HFFc6 (cell line): ENCODE measurements at regions not wholly inside any gene's neighbourhood (a gene's known extent, or its start where the extent isn't known, plus 50 kb on each side); places are given as distances from the start of the nearest gene placed in this dataset.

Experiments used
- DNase-seq: peaks from one replicate; pipeline ENCODE4 v3.0.0-alpha.2; 2018
- H3K27ac Mint-ChIP-seq: 2 replicates; pipeline ENCODE4 v1.8.0; 2020; ENCODE audit warnings: mild to moderate bottlenecking, mixed read lengths
- H3K27me3 Mint-ChIP-seq: 2 replicates; pipeline ENCODE4 v1.8.0; 2021; ENCODE audit warnings: mild to moderate bottlenecking, moderate library complexity, mixed read lengths; ENCODE audit not compliant: insufficient read depth
- H3K36me3 Mint-ChIP-seq: 2 replicates; pipeline ENCODE4 v1.8.0; 2021; ENCODE audit warnings: low read depth, mixed read lengths
- H3K4me1 Mint-ChIP-seq: 2 replicates; pipeline ENCODE4 v1.8.0; 2020; ENCODE audit warnings: low read depth, mixed read lengths
- H3K4me3 Mint-ChIP-seq: 2 replicates; pipeline ENCODE4 v1.8.0; 2020; ENCODE audit warnings: mild to moderate bottlenecking, moderate library complexity, mixed read lengths
- H3K9me3 Mint-ChIP-seq: 2 replicates; pipeline ENCODE4 v1.8.0; 2020; ENCODE audit warnings: mild to moderate bottlenecking, mixed read lengths
- TF ChIP-seq, protein P1 (sequence below): fragments of 200-600 bp; sonication (generic); IDR thresholded peaks from 2 replicates; pipeline ENCODE4 v1.5.0; 2021; ENCODE audit warnings: antibody characterized with exemption, mild to moderate bottlenecking

DNA sequence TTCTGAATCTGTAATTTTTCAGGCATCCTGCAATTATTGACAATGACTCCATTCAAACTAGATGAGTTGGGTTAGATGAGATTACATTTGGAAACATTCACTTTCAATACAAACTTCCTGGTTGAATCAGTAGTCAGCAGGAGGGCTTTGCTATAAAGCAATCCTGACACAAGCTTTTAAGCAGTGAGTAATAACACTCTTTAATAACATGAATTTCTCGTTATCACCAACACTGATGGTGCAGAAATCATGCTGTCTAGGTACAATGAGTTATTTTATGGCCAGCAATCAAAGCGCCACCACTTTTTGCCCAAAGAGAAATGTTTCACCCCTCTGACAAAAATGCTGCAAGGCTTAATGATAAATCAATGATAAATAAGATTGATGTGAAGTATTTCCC, 474.8 kb upstream of the CNTN4 start:
- no peaks in the 10 kb centered on the region for H3K27me3 Mint-ChIP-seq
- H3K9me3 Mint-ChIP-seq: peaks cover 27% of the 10 kb centered on the region
- TF ChIP-seq, protein P1, sequence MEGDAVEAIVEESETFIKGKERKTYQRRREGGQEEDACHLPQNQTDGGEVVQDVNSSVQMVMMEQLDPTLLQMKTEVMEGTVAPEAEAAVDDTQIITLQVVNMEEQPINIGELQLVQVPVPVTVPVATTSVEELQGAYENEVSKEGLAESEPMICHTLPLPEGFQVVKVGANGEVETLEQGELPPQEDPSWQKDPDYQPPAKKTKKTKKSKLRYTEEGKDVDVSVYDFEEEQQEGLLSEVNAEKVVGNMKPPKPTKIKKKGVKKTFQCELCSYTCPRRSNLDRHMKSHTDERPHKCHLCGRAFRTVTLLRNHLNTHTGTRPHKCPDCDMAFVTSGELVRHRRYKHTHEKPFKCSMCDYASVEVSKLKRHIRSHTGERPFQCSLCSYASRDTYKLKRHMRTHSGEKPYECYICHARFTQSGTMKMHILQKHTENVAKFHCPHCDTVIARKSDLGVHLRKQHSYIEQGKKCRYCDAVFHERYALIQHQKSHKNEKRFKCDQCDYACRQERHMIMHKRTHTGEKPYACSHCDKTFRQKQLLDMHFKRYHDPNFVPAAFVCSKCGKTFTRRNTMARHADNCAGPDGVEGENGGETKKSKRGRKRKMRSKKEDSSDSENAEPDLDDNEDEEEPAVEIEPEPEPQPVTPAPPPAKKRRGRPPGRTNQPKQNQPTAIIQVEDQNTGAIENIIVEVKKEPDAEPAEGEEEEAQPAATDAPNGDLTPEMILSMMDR: no peak
- H3K4me1 Mint-ChIP-seq: no peaks in the 10 kb centered on the region
- H3K4me3 Mint-ChIP-seq: no peak overlapping the region
- H3K27ac Mint-ChIP-seq: no peak overlapping the region
- no peak for DNase-seq
- no peaks in the 10 kb centered on the region for H3K36me3 Mint-ChIP-seq

DNA sequence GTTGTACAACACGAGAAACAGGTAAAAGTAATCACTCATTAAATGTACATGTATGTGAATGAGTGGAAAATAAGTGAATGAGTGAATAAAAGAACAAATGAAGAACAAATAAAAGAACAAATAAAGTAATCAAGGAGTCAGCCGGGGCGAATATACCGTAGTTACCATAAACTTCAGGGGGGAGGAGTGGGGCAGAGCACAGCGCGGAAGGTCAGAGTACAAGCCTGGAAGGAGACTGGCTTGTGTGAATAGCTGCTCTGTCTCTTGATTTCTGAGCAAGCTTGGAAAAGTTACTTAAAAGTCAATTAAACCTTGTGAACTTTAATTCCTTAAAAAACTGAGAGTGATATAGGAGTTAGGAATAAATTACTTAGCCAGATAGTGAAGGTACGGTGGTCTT, 466.5 kb upstream of the CNTN4 start:
- H3K36me3 Mint-ChIP-seq: no peaks in the 10 kb centered on the region
- H3K4me1 Mint-ChIP-seq: no peaks in the 10 kb centered on the region
- TF ChIP-seq, protein P1: no peak
- DNase-seq: no peak
- no peak overlapping the region for H3K27ac Mint-ChIP-seq
- no peak overlapping the region for H3K4me3 Mint-ChIP-seq
- H3K27me3 Mint-ChIP-seq: no peaks in the 10 kb centered on the region
- H3K9me3 Mint-ChIP-seq: peaks cover 41% of the 10 kb centered on the region

DNA sequence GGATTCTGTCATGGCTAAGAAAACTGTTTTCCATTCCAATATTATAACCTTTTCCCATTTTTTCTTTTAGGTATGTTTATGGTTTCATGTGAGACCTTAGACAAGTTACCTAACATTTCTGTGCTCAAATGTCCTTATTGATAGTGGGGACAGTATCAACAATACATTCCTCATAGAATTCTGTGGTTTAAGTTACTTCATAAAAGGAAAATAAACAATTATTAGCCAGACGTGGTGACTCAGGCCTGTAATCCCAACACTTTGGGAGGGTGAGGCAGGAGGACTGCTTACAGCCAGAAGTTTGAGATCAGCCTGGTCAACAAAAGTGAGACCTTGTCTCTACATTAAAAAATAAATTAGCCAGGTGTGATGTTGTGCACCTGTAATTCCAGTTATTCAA, 436.8 kb upstream of the CNTN4 start:
- TF ChIP-seq, protein P1: no peak
- H3K9me3 Mint-ChIP-seq: peaks cover 39% of the 10 kb centered on the region
- H3K27ac Mint-ChIP-seq: no peak overlapping the region
- no peaks in the 10 kb centered on the region for H3K27me3 Mint-ChIP-seq
- H3K4me1 Mint-ChIP-seq: no peaks in the 10 kb centered on the region
- H3K36me3 Mint-ChIP-seq: no peaks in the 10 kb centered on the region
- no peak for DNase-seq
- no peak overlapping the region for H3K4me3 Mint-ChIP-seq

DNA sequence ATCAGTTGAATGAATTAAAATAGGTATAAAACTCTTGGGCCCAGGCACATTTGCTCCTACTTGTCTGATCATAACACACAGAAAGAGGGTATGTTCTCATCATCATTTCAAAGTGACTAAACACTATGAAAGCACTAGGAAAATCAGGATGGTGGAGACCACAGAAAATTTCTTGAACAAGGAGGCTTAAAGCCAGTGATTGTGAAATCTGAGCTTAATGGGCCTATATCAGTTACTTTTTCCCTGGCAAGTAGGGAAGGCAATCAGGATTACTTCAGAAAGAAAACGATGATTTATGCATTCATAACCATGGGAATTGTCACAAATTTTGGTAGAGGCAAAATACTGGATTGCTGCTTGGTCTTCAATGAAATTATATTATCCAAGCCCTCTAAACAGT, 434.4 kb upstream of the CNTN4 start:
- DNase-seq: no peak
- TF ChIP-seq, protein P1: no peak
- H3K4me3 Mint-ChIP-seq: no peak overlapping the region

DNA sequence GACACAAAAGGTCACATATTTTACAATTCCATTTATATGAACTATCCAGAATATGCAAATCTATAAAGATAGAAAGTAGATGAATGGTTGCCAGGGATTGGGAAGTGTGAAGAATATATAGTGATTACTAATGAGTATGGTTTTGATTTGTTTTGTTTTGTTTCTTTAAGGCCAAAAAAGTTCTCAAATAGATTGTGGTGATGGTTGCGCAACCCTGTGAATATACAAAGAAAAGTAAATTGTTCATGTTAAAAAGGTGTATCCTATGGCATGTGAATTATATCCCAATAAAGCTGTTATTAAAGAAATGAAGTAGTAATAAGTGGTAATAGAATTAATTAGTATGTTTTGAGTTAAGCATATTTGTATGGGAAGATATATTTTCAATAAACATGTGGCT, 431.8 kb upstream of the CNTN4 start:
- H3K4me1 Mint-ChIP-seq: no peaks in the 10 kb centered on the region
- no peaks in the 10 kb centered on the region for H3K27me3 Mint-ChIP-seq
- H3K9me3 Mint-ChIP-seq: peaks cover 35% of the 10 kb centered on the region
- H3K4me3 Mint-ChIP-seq: no peak overlapping the region
- H3K36me3 Mint-ChIP-seq: no peaks in the 10 kb centered on the region
- DNase-seq: no peak
- no peak overlapping the region for H3K27ac Mint-ChIP-seq
- TF ChIP-seq, protein P1: no peak

More for the DNA sequence above, 434.4 kb upstream of the CNTN4 start:
- H3K9me3 Mint-ChIP-seq: peaks cover 36% of the 10 kb centered on the region
- no peak overlapping the region for H3K27ac Mint-ChIP-seq
- H3K4me1 Mint-ChIP-seq: no peaks in the 10 kb centered on the region
- H3K27me3 Mint-ChIP-seq: no peaks in the 10 kb centered on the region
- H3K36me3 Mint-ChIP-seq: no peaks in the 10 kb centered on the region

DNA sequence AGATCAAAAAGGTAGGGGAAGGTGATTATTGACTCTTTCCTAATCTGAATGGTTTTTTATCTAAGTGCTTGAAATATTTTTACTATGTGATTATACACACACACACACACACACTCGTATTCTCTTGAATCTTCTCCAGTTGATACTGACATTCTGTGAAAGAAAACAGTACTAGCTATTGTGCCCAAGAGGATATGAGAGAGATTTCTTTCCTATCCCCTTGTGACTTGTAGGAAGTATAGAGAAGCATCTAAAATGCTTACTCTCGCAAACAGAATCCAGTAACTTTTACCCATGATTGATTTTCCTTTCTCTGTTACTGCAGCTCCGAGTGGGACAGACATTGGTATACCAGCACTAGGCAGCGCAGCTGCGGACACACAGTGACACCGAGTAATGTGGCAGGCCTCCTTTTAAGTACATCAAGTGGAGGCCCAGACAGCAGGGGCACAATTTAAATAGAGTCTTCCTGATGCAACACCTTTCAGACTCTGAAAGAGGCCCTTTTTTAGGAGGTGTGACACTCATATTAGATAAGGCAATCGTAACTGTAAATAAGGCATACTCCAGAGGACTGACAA, 421.0 kb upstream of the CNTN4 start:
- Mint-ChIP-seq H3K4me1 (no peaks in the 10 kb centered on the region), H3K4me3 (no peak overlapping the region), H3K9me3 (peaks cover 55% of the 10 kb centered on the region), H3K36me3 (no peaks in the 10 kb centered on the region), H3K27me3 (no peaks in the 10 kb centered on the region), H3K27ac (no peak overlapping the region)
- no peak for DNase-seq
- TF ChIP-seq, protein P1: no peak
